GF-D8 (cell line): ENCODE measurements at regions not wholly inside any gene's neighbourhood (a gene's known extent, or its start where the extent isn't known, plus 50 kb on each side); places are given as distances from the start of the nearest gene placed in this dataset.

ENCODE experiments used
- DNase-seq: peaks from one replicate; lab custom pipeline; 2025; lab: John Stamatoyannopoulos, UW

GRCh38 chr5:152270096-152270495, 135.0 kb downstream of the NMUR2 start:
- DNase-seq = no peak

- DNase-seq = no peak
Measured at GRCh38 chr5:152269533-152269932, 135.5 kb downstream of the NMUR2 start.

DNA sequence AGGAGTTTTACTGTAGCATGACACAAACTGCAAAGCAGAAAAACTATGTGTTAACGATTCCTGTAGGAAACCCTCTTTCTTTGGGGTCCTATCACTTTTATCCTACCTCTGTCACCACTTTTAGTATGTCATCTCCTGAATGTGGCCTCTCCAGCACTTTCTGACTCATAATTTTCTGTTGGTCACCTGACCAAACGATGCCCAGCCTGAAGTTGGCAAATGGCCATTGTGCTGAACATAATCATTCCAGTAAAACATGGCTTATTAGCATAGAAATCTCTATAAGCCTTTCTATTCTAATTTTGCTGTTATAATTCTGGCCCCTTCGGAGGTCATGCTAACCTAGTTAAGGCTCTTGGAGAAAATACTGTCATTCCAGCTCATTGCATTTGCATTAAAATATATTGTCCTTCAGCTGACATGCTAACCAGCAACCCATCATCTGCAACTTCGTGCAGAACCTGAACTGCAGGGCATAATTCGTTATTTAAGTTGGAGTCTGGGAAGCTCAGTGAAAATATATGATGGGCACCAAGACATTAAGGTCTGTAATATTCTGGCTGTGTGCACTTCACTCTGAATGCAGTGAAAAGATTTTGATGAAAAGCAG, 140.3 kb downstream of the NMUR2 start:
- no peak for DNase-seq

GRCh38 chr5:152262667-152263066, 142.4 kb downstream of the NMUR2 start:
- DNase-seq = no peak

- no peak for DNase-seq
Measured at GRCh38 chr5:152260940-152261339, 144.1 kb downstream of the NMUR2 start.

DNA sequence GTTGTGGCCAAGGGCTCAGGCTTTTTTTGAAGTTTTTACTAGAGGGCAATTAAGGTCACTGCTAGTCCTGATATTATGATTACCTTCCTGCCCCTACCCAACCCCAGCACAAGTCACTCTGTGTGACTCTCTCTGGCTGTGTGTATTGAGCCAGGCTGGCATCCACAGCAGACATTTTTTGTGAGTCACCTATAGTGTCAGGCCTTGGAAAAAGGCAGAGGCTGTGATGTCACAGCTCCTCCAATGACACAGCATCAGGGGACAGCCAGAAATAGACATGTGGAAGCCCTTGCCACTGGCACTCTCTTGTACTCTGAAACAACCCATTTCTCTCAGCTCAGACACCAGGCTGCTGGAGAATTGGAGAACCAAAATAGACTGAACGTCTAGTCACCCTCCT, 145.4 kb downstream of the NMUR2 start:
- DNase-seq = no peak

GRCh38 chr5:152256580-152256979, 148.5 kb downstream of the NMUR2 start:
- DNase-seq = no peak

DNA sequence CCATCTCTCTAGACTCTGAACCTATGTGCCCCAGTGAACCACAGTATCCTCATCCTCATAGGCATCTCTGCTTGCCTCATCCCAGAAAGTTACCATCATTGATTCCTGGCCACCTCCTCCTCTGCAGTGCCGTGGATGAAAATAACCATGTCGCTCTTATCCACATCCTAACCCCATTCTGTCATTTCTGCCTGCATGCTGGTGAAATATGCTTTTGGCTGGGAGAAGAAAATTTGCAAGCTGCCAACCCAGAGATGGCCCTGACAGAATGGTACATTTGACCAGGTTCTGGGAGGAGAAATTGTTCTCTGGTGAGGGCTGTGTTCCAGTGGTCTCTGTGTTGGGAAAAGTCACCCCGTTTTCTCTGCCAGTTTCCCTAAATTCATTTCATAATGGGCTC, 149.7 kb downstream of the NMUR2 start:
- DNase-seq = no peak

GRCh38 chr5:152247850-152248385, 157.2 kb downstream of the NMUR2 start:
- no peak for DNase-seq

DNA sequence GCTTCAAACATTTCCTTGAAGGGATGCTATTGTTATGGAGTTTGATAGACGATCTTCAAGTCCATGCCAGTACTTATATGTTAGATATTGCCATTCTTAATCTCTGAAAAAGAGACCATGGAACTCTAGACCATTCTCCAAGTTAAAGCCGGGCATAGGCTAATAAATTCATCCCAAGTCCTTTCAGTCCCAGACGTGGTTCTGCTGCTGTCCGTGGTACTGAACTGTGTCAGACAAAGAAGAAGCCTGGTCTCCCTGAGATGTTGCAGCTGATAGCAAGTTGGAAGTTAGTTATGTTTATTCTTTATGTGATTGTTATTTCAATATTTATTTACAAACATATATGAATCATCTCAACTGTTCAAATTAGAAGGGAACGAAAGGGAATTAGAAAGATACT, 158.7 kb downstream of the NMUR2 start:
- no peak for DNase-seq

- DNase-seq = peak; percentile 42
Measured at GRCh38 chr5:152237531-152237930, 167.5 kb downstream of the NMUR2 start.

DNA sequence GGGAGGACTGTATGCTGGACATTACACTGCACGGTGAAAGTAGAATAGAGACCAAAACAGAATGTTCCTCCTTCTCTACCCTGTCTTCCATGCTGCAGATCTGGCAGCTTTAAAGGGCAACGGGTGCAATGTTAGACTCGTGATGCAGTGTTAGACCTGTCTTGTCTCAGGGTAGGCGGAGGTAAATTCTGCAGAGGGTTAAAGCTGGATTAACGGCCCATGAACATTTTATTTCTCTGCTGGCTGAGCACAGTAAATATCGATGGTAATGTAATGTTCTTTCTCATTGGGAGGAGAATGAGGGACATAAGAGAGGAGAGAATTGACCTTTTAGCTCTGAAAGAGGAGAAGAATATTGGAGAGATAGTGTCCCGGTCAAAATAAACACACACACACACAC, 178.9 kb downstream of the NMUR2 start:
- DNase-seq = no peak

DNA sequence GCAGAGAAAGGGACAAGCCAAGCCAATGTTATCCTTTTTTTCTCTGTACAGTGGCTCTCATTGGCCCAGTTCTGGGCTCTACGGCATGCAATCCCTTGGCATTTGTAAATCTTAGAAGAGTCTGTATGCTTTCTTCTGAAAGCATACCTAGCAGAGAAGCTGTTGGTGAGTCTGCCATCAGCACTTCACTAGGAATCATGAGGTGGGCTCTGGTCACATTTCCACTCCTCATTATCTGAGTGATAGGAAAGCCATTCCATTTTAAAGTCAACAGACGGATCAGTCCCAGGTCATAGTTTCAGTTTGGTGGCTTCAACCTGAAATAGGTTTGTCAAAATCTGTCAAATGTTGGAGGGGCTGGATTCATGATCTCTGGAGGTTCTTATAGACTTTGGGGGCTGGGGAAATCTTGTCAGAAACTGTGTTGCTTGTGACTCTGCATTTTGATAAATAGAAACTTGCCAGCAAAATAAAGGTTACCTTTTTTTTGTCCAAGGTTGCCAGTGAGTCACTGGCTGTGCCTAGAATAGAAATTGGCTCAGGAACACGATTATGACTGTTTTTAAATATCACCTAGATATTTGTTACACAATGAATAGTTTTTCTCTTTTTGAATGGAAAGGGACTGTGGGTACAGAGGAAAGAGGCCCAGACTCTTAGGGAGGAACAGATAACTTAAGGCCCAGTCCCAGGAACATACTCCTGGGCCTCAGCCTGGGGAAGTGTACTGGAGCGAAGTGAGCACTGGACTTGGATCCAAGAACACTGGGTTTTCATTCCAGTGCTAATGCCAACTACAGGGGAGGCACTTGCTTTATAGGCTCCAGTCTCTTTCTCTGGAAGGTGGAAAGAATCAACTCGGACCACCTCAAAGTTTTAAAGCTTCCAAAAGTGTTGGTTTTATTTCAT, 183.1 kb downstream of the NMUR2 start:
- no peak for DNase-seq

GRCh38 chr5:152218694-152219093, 186.4 kb downstream of the NMUR2 start:
- DNase-seq = no peak

GRCh38 chr5:152205804-152206203, 199.3 kb downstream of the NMUR2 start:
- no peak for DNase-seq

DNA sequence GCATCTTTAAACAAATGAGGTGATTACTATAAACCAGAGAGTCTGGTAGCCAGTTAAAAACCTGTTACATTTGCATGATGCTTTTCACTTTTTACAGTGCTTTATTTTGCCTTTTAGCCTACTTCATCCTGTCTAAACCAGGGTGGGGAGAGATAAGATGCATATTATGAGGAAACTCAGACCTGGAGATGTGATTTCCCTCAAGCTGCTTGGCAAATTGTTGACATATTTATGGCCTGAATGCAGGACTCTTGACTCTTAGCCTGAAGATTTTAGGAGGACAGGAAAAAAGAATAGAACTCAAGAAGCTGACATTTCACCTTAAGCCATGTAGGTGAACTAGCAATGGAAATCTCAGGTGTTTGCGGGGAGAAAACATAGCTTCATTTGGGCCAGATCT, 202.8 kb downstream of the NMUR2 start:
- DNase-seq = no peak

DNA sequence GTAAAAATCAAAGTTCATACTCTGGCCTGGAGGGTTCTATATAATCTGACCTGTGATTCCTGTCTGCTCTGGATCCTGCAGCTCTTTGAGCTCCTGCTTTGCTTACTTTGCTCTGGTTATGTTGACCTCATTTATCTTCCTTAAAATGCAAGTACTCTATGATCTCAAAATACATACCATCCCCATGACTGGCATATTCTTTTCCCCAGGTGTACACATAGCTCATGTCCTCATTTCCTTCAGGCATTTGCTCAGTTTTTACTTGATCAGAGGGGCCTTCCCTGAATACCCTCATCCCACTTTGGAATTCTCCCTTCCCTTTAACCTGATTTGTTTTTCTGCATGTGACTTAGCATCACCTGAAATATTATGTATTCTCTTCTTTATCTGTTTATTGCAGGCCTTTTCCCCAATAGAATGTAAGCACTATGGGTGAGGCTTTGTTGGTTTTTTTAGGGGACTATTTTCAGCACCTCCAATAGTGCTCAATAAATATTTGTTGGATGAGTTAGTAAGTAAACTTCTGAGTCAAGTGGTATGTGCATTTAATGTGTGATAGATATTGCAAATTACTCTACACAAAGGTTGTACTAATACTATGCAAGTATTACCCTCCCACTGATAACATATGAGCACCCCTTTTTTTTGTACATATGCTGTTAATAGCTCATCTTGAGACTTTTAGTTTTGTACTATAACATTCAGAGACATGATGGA, 211.5 kb downstream of the NMUR2 start:
- DNase-seq = no peak

GRCh38 chr5:152188251-152188650, 216.8 kb downstream of the NMUR2 start:
- no peak for DNase-seq

GRCh38 chr5:152187668-152188067, 217.4 kb downstream of the NMUR2 start:
- DNase-seq = no peak

- no peak for DNase-seq
Measured at GRCh38 chr5:152185547-152186245, 219.4 kb downstream of the NMUR2 start.

DNA sequence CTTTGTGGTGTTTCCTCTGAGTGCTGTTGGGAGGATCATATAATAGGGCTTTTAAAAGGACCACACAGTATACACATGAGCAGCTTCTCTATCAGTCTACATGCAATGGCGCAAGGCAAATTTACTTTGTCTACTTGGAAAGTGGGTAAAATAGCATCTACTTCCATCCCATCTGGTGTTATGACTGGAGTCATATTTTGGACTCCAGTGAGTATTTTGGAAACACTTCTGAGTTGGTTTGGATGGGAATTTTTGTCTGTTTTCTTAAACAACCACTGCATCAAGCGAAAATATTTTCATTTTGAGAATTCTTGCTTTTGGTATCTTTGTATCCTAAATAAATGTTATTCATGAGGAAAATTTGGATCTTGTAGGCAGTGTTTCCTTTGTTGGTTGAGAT, 220.8 kb downstream of the NMUR2 start:
- DNase-seq = no peak

DNA sequence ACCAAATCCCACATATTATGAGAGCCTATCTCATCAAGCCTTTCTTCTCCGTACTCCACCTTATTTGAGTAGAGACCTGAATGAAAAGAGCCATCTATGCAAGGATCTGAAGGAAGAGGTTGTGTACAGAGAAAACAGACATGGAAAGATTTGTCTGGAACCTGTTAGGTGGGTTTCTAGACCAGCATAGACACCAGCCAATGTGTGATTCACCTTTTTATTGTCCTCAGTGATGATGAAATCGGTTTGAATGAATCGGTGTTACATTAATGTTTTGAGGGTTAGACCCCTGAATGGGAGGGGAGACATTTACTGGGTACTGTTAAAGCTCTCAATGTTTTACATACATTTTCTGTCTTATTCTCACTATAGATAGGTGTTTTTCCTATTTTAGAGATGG, 223.6 kb downstream of the NMUR2 start:
- no peak for DNase-seq
